CD4-positive, CD25-positive, alpha-beta regulatory T cell (primary cell): ENCODE measurements at regions not wholly inside any gene's neighbourhood (a gene's known extent, or its start where the extent isn't known, plus 50 kb on each side); places are given as distances from the start of the nearest gene placed in this dataset.

Experiments used
- ATAC-seq, 2 donors: fragments of 150-1000 bp; cut with Tn5 transposase; one replicate each; pipeline ENCODE4 v1.10.0; 2021; ENCODE audit warnings: low read depth in 2 of 2, moderate number of reproducible peaks in 2 of 2, moderate library complexity in 1 of 2
- DNase-seq, 3 donors: peaks; one replicate each; pipeline versions ENCODE4 v3.0.0 to v3.0.0-alpha.2; 2012 to 2022; ENCODE audit warnings: mixed read lengths in 1 of 3
- H3K27ac ChIP-seq: one replicate; pipeline ENCODE4 v1.7.0; 2013; ENCODE audit warnings: mild to moderate bottlenecking, low read length; ENCODE audit not compliant: insufficient read depth, poor library complexity, severe bottlenecking
- H3K27me3 ChIP-seq: one replicate; pipeline ENCODE4 v1.7.0; 2013; ENCODE audit warnings: low read length; ENCODE audit not compliant: control insufficient read depth, insufficient read depth
- H3K36me3 ChIP-seq: one replicate; pipeline ENCODE4 v1.7.0; 2013; ENCODE audit warnings: mild to moderate bottlenecking, low read length, moderate library complexity; ENCODE audit not compliant: control insufficient read depth, insufficient read depth
- H3K4me1 ChIP-seq: 2 replicates; pipeline ENCODE4 v1.7.0; 2013; ENCODE audit warnings: mild to moderate bottlenecking, low read length; ENCODE audit not compliant: insufficient read depth, control insufficient read depth, poor library complexity, severe bottlenecking
- H3K4me3 ChIP-seq: one replicate; pipeline ENCODE4 v1.7.0; 2013; ENCODE audit warnings: low read depth, mild to moderate bottlenecking, low read length, moderate library complexity
- H3K9me3 ChIP-seq, 2 experiments: 1 replicate in 1 of 2; 2 replicates in 1 of 2; pipeline ENCODE4 v1.7.0; 2013; ENCODE audit warnings: low read length in 2 of 2, mild to moderate bottlenecking in 1 of 2, moderate library complexity in 1 of 2; ENCODE audit not compliant: control insufficient read depth in 2 of 2
- H3K27ac Mint-ChIP-seq, 3 donors: one replicate each; pipeline ENCODE4 v1.8.0; 2020 to 2022; ENCODE audit warnings: mild to moderate bottlenecking in 3 of 3, mixed read lengths in 3 of 3, moderate library complexity in 2 of 3
- H3K27me3 Mint-ChIP-seq: one replicate; pipeline ENCODE4 v1.8.0; 2022; ENCODE audit warnings: mild to moderate bottlenecking, mixed read lengths
- H3K36me3 Mint-ChIP-seq: one replicate; pipeline ENCODE4 v1.8.0; 2020; ENCODE audit warnings: mixed read lengths
- H3K4me1 Mint-ChIP-seq, 4 donors: one replicate each; pipeline ENCODE4 v1.8.0; 2020 to 2022; ENCODE audit warnings: mixed read lengths in 4 of 4, mild to moderate bottlenecking in 1 of 4
- H3K4me3 Mint-ChIP-seq, 4 donors: one replicate each; pipeline ENCODE4 v1.8.0; 2020 to 2022; ENCODE audit warnings: mild to moderate bottlenecking in 4 of 4, mixed read lengths in 4 of 4, moderate library complexity in 3 of 4
- H3K9me3 Mint-ChIP-seq, 7 donors: one replicate each; pipeline ENCODE4 v1.8.0; 2020 to 2022; ENCODE audit warnings: mixed read lengths in 7 of 7, mild to moderate bottlenecking in 3 of 7, moderate library complexity in 2 of 7

GRCh38 chr10:7025296-7025695, 385.5 kb downstream of the SFMBT2 start:
- Mint-ChIP-seq H3K27ac (no peak overlapping the region), H3K4me1 (peaks cover 0 to 2% (median 0%) of the 10 kb centered on the region in 4 donors), H3K9me3 (peaks cover 0 to 4% (median 1%) of the 10 kb centered on the region in 7 donors), H3K36me3 (no peaks in the 10 kb centered on the region), H3K4me3 (no peak overlapping the region), H3K27me3 (peaks cover 5% of the 10 kb centered on the region)
- Histone ChIP-seq H3K36me3 (no peaks in the 10 kb centered on the region), H3K27me3 (no peaks in the 10 kb centered on the region), H3K4me1 (no peaks in the 10 kb centered on the region), H3K9me3 (no peaks in the 10 kb centered on the region), H3K27ac (no peak overlapping the region), H3K4me3 (no peak overlapping the region)
- ATAC-seq = no peak
- DNase-seq = no peak

DNA sequence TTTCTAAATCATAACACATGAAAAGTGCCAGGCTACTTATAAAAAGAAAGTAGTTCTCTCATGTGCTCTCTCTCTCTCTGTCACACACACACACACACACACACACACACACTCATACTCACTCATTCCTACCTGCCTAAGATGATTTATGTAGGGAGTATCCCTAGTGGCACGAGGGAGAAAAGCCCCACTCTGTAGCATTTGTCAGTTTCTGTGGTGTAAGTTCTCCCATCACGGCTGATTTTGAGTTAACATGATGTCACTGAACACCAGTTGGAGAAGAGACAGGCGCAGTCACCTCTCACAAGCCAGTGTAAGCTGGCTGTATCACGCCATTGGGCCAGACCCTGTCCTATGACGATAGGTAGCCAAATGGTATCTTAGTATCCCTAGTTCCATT, 395.4 kb downstream of the SFMBT2 start:
- no peak overlapping the region for H3K27ac ChIP-seq
- H3K27me3 Mint-ChIP-seq = peaks cover 5% of the 10 kb centered on the region
- ATAC-seq (no peak), DNase-seq (no peak)
- H3K4me3 Mint-ChIP-seq = no peak overlapping the region
- H3K4me1 Mint-ChIP-seq = no peaks in the 10 kb centered on the region
- H3K4me1 ChIP-seq = no peaks in the 10 kb centered on the region
- H3K27ac Mint-ChIP-seq = no peak overlapping the region
- no peaks in the 10 kb centered on the region for H3K9me3 ChIP-seq
- H3K36me3 ChIP-seq = no peaks in the 10 kb centered on the region
- H3K4me3 ChIP-seq = no peak overlapping the region
- H3K9me3 Mint-ChIP-seq = peaks cover 0 to 9% (median 2%) of the 10 kb centered on the region in 7 donors
- H3K36me3 Mint-ChIP-seq = peaks cover 5% of the 10 kb centered on the region
- H3K27me3 ChIP-seq = peaks cover 2% of the 10 kb centered on the region

DNA sequence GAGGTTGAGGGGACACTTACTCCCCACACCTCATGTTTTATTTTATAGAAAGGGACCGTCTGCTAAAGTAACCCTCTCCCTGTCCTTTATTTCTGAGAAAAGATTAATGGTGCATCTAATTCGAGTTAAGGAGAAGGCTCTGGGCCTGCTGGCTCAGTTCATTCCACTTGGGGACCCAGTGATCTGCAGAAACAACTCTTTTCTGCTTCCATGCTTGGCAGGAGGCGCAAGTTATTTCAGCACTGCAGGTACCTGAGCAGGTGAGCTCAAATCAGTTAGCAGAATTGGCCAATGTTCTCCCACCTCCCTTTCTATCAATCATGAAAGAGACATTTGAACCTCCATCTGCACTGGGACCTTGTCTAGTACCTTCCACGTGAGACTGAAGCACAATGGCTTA, 396.1 kb downstream of the SFMBT2 start:
- Histone ChIP-seq H3K9me3 (no peaks in the 10 kb centered on the region), H3K27me3 (peaks cover 2% of the 10 kb centered on the region), H3K27ac (no peak overlapping the region), H3K4me1 (no peaks in the 10 kb centered on the region), H3K36me3 (no peaks in the 10 kb centered on the region), H3K4me3 (no peak overlapping the region)
- no peak for ATAC-seq
- H3K4me1 Mint-ChIP-seq = no peaks in the 10 kb centered on the region
- H3K27me3 Mint-ChIP-seq = peaks cover 5% of the 10 kb centered on the region
- peaks cover 0 to 8% (median 1%) of the 10 kb centered on the region in 7 donors for H3K9me3 Mint-ChIP-seq
- no peak for DNase-seq
- no peak overlapping the region for H3K27ac Mint-ChIP-seq
- peaks cover 4% of the 10 kb centered on the region for H3K36me3 Mint-ChIP-seq
- no peak overlapping the region for H3K4me3 Mint-ChIP-seq

DNA sequence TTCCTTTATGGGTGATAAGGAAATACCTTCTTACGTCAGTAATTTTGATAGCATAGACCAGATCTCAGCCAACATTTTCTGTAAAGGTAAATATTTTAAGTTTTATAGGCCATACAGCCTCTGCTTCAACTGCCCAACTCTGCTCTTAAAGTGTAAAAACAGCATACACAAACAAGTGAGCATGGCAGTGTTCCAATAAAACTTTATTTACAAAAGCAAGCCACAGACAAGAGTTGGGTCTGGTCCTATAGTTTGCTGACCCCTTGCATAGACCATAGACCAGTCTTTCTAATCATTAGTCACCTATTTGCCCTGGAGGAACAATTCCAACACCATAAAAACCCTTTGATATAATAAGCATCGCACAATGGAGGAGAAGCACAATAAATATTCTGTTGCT, 398.8 kb downstream of the SFMBT2 start:
- no peak for ATAC-seq
- Mint-ChIP-seq H3K27me3 (peaks cover 5% of the 10 kb centered on the region), H3K36me3 (no peaks in the 10 kb centered on the region), H3K4me1 (no peaks in the 10 kb centered on the region), H3K4me3 (no peak overlapping the region), H3K9me3 (peaks cover 0 to 1% (median 0%) of the 10 kb centered on the region in 7 donors), H3K27ac (no peak overlapping the region)
- no peak for DNase-seq
- Histone ChIP-seq H3K4me1 (no peaks in the 10 kb centered on the region), H3K36me3 (no peaks in the 10 kb centered on the region), H3K27me3 (peaks cover 2% of the 10 kb centered on the region), H3K9me3 (no peaks in the 10 kb centered on the region), H3K27ac (no peak overlapping the region), H3K4me3 (no peak overlapping the region)

DNA sequence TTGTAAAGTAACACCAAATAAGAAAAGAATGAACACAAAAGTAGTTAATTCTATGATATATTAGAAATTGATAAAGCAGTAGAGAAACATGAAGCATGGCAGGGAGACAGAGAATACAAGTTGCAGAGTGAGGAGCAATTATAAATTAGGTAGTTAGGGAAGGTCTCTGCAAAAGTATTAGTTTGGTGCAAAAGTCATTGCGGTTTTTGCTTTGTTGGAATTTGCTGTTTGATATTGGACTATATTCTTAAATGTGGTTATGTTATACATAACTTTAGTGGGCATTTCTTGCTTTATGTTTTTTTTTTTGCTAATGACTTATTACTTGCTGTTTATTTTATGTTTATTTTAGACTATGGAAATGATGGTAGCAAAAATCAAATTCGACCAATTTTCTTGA, 402.2 kb downstream of the SFMBT2 start:
- DNase-seq = no peak
- no peaks in the 10 kb centered on the region for H3K9me3 ChIP-seq
- H3K27me3 Mint-ChIP-seq = no peaks in the 10 kb centered on the region
- no peak overlapping the region for H3K27ac ChIP-seq
- H3K27ac Mint-ChIP-seq = no peak overlapping the region
- H3K4me3 ChIP-seq = no peak overlapping the region
- no peaks in the 10 kb centered on the region for H3K36me3 ChIP-seq
- no peaks in the 10 kb centered on the region for H3K36me3 Mint-ChIP-seq
- no peaks in the 10 kb centered on the region for H3K27me3 ChIP-seq
- H3K4me3 Mint-ChIP-seq = no peak overlapping the region
- no peak for ATAC-seq
- no peaks in the 10 kb centered on the region for H3K4me1 ChIP-seq
- H3K9me3 Mint-ChIP-seq = peaks cover 0 to 2% (median 0%) of the 10 kb centered on the region in 7 donors
- H3K4me1 Mint-ChIP-seq = no peaks in the 10 kb centered on the region

- Mint-ChIP-seq H3K9me3 (peaks cover 0 to 2% (median 0%) of the 10 kb centered on the region in 7 donors), H3K36me3 (no peaks in the 10 kb centered on the region), H3K4me1 (no peaks in the 10 kb centered on the region), H3K4me3 (no peak overlapping the region), H3K27ac (no peak overlapping the region), H3K27me3 (no peaks in the 10 kb centered on the region)
- Histone ChIP-seq H3K27ac (no peak overlapping the region), H3K4me3 (no peak overlapping the region), H3K27me3 (no peaks in the 10 kb centered on the region), H3K36me3 (no peaks in the 10 kb centered on the region), H3K4me1 (no peaks in the 10 kb centered on the region), H3K9me3 (no peaks in the 10 kb centered on the region)
- ATAC-seq (no peak), DNase-seq (no peak)
Measured at GRCh38 chr10:7007600-7008190, 403.1 kb downstream of the SFMBT2 start.

DNA sequence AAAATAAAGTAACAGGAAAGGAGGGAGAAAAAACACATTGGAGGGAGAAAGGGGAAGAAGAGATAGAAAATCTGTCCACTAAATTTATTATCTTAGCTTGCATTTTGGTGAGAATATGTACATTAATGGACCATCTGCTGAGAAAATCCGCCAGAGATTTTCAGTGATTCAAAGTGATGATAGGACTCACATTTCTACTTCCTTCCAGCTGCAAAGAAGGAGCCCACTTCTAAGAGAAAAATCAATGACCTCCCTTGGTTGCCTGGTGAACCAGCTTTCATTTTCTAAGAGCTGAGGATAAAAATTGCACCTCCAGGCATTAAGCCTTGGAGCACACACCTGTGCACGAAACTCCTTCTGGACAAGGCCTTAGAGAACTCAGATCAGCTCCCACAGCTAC, 404.3 kb downstream of the SFMBT2 start:
- H3K27me3 ChIP-seq = no peaks in the 10 kb centered on the region
- no peaks in the 10 kb centered on the region for H3K4me1 Mint-ChIP-seq
- ATAC-seq (no peak), DNase-seq (no peak)
- no peak overlapping the region for H3K27ac ChIP-seq
- H3K4me3 ChIP-seq = no peak overlapping the region
- H3K4me3 Mint-ChIP-seq = no peak overlapping the region
- H3K9me3 ChIP-seq = no peaks in the 10 kb centered on the region
- no peaks in the 10 kb centered on the region for H3K27me3 Mint-ChIP-seq
- no peak overlapping the region for H3K27ac Mint-ChIP-seq
- no peaks in the 10 kb centered on the region for H3K36me3 Mint-ChIP-seq
- H3K36me3 ChIP-seq = no peaks in the 10 kb centered on the region
- H3K4me1 ChIP-seq = no peaks in the 10 kb centered on the region
- peaks cover 0 to 2% (median 0%) of the 10 kb centered on the region in 7 donors for H3K9me3 Mint-ChIP-seq

DNA sequence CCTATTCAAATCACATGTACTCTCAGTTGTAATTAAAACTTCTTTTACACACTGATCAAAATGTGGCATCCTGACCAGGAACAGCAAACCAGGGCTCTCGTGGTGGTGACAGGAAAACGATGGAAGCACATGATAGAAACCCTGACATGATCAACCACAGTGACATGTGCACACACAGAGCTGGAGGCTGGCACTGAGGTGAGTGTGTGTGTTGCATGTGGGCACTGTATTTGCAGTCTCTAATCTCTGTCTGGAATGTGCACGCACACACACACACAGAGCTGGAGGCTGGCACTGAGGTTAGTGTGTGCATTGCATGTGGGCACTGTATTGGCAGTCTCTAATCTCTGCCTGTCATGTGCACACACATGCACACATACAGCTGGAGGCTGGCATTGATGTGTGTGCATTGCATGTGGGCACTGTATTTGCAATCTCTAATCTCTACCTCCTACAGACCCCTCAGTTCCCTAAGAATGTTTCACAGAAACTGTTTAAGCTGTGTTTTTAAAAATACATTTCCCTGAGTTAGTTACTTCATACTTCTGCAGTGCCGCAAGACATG, 406.9 kb downstream of the SFMBT2 start:
- no peaks in the 10 kb centered on the region for H3K36me3 ChIP-seq
- no peak overlapping the region for H3K4me3 ChIP-seq
- no peak overlapping the region for H3K27ac ChIP-seq
- no peaks in the 10 kb centered on the region for H3K4me1 ChIP-seq
- Mint-ChIP-seq H3K4me3 (no peak overlapping the region), H3K9me3 (peaks cover 0 to 2% (median 0%) of the 10 kb centered on the region in 7 donors), H3K4me1 (no peaks in the 10 kb centered on the region), H3K36me3 (no peaks in the 10 kb centered on the region), H3K27ac (no peak overlapping the region), H3K27me3 (no peaks in the 10 kb centered on the region)
- peaks cover 2% of the 10 kb centered on the region for H3K27me3 ChIP-seq
- no peak for DNase-seq
- H3K9me3 ChIP-seq = no peaks in the 10 kb centered on the region
- no peak for ATAC-seq
